ENCODE measurements at regions not wholly inside any gene's neighbourhood (a gene's known extent, or its start where the extent isn't known, plus 50 kb on each side); places are given as distances from the start of the nearest gene placed in this dataset.

DNA sequence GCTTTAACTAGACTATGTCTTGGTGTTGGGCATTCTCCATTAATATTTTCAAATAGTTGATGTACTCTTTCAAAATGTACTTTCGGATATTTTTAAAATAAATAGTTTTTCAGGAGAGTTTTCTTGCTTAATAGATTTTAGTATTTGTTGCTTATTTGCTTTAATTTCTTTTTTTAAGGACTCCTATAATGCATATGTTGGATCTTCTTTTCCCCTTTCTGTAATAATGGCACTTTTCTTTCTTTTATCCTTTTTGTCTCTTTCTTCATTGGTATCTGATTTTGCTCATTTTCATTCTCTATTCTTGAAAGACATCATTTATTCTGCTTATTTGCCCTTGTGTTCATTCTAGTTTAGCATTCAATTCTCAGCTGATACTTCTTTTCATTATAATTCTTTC is 791.6 kb downstream of the GALR1 start:
- Mint-ChIP-seq H3K27ac (no peak overlapping the region), H3K27me3 (ENCODE audit: low read depth) (no peaks in the 10 kb centered on the region), H3K4me1 (ENCODE audit: low read depth) (no peaks in the 10 kb centered on the region), H3K9me3 (ENCODE audit: insufficient read depth) (no peaks in the 10 kb centered on the region), H3K36me3 (ENCODE audit: low read depth) (no peaks in the 10 kb centered on the region), H3K4me3 (no peak overlapping the region)
- ChIA-PET POLR2A (interaction anchor here (0.6 kb wide), 1 partner anchor 658 kb away, joined by 3 read pairs; no protein-coding TSS in a partner anchor), CTCF (no interaction called here)
- DNase-seq (no peak), ATAC-seq (no peak)

DNA sequence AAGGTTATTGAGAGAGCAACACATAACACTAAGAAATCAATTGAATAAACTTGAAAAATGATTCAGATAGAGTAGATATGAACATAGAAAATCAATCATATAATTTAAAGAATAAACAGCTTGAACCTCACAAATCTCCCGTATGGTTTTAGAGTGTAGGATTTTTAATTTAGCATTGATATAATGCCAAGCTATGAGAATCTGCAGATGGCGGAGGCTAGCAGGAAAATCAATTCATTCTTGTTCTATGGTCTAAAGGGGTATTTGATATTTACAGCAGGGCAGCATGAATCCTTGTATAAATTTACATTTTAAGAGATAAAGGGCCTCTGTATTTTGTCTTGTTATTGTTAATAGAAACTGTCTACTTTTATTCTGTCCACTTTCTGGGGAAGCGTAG is 797.0 kb downstream of the GALR1 start:
- CTCF ChIA-PET, result no interaction called here

DNA sequence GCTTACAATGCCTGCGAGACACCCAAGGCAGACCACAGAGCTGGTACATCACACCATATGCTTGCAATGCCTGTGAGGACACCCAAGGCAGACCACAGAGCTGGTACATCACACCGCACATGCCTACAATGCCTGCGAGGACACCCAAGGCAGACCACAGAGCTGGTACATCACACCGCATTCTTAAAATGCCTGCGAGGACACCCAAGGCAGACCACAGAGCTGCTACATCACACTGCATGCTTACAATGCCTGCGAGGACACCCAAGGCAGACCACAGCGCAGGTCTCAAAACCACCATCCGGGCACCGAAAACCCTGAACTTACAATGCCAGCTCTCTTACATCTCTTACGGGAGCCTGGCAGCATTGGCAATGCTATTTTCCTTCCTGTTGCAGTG is 799.6 kb downstream of the GALR1 start:
- ATAC-seq (no peak), DNase-seq (no peak)
- CTCF ChIA-PET, result no interaction called here
- no peaks in the 10 kb centered on the region for H3K9me3 Mint-ChIP-seq (ENCODE audit: insufficient read depth)
- POLR2A ChIA-PET, result no interaction called here
- no peak overlapping the region for H3K4me3 Mint-ChIP-seq
- no peaks in the 10 kb centered on the region for H3K36me3 Mint-ChIP-seq (ENCODE audit: low read depth)
- no peak overlapping the region for H3K27ac Mint-ChIP-seq
- no peaks in the 10 kb centered on the region for H3K4me1 Mint-ChIP-seq (ENCODE audit: low read depth)
- no peaks in the 10 kb centered on the region for H3K27me3 Mint-ChIP-seq (ENCODE audit: low read depth)

More for the DNA sequence above, 797.0 kb downstream of the GALR1 start:
- DNase-seq (no peak), ATAC-seq (no peak)
- Mint-ChIP-seq H3K4me3 (no peak overlapping the region), H3K27ac (no peak overlapping the region), H3K36me3 (ENCODE audit: low read depth) (no peaks in the 10 kb centered on the region), H3K27me3 (ENCODE audit: low read depth) (no peaks in the 10 kb centered on the region), H3K4me1 (ENCODE audit: low read depth) (no peaks in the 10 kb centered on the region), H3K9me3 (ENCODE audit: insufficient read depth) (no peaks in the 10 kb centered on the region)
- POLR2A ChIA-PET, result no interaction called here

DNA sequence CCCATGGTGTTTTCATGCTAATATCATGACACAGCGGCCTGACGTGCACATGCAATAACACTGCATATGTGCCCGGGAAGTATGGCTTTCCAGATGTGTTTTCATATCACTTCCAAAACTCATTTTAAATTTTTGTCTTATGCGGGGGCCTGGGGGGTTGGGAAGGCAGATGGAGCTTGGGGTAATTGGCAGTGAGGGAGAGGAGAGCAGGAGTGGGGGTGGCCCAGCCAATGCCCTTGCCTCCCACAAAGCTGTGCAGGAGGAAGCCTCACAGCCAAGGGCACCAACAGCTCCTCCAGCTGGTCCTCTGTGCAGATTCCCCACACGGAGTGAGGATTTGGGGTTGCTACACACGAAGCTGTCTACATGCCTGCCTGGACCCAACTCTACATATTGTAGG is 805.2 kb downstream of the GALR1 start:
- no peaks in the 10 kb centered on the region for H3K4me1 Mint-ChIP-seq (ENCODE audit: low read depth)
- no peak overlapping the region for H3K27ac Mint-ChIP-seq
- CTCF ChIA-PET, result interaction anchor here (0.6 kb wide), 1 partner anchor 300 kb away, joined by 3 read pairs; no protein-coding TSS in a partner anchor
- POLR2A ChIA-PET, result no interaction called here
- no peak for DNase-seq
- H3K4me3 Mint-ChIP-seq, result no peak overlapping the region
- ATAC-seq, result no peak
- no peaks in the 10 kb centered on the region for H3K27me3 Mint-ChIP-seq (ENCODE audit: low read depth)
- H3K36me3 Mint-ChIP-seq (ENCODE audit: low read depth), result no peaks in the 10 kb centered on the region
- no peaks in the 10 kb centered on the region for H3K9me3 Mint-ChIP-seq (ENCODE audit: insufficient read depth)

DNA sequence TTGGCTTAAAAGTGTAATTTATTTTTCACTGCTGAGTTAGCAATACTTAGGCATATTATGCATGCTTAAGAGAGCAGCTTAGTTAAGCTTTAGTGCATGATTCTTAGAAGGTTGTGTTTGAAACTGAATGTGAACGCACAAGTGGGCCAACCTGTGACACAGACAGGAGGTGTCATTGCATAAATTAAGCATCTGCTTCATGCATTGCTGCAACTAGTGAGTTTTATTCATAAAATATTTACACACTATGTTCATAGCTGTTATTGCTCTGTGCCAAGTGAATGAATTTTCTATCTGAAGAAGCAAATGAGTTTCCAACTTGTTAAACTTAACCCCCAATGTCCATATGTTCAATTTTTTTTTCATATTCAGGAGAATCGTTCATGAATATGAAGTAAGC is 806.4 kb downstream of the GALR1 start:
- ChIA-PET POLR2A (no interaction called here), CTCF (no interaction called here)
- H3K27me3 Mint-ChIP-seq (ENCODE audit: low read depth), result no peaks in the 10 kb centered on the region
- DNase-seq, result no peak
- H3K9me3 Mint-ChIP-seq (ENCODE audit: insufficient read depth), result no peaks in the 10 kb centered on the region
- H3K4me3 Mint-ChIP-seq, result no peak overlapping the region
- no peak for ATAC-seq
- H3K36me3 Mint-ChIP-seq (ENCODE audit: low read depth), result no peaks in the 10 kb centered on the region
- no peaks in the 10 kb centered on the region for H3K4me1 Mint-ChIP-seq (ENCODE audit: low read depth)
- H3K27ac Mint-ChIP-seq, result no peak overlapping the region

DNA sequence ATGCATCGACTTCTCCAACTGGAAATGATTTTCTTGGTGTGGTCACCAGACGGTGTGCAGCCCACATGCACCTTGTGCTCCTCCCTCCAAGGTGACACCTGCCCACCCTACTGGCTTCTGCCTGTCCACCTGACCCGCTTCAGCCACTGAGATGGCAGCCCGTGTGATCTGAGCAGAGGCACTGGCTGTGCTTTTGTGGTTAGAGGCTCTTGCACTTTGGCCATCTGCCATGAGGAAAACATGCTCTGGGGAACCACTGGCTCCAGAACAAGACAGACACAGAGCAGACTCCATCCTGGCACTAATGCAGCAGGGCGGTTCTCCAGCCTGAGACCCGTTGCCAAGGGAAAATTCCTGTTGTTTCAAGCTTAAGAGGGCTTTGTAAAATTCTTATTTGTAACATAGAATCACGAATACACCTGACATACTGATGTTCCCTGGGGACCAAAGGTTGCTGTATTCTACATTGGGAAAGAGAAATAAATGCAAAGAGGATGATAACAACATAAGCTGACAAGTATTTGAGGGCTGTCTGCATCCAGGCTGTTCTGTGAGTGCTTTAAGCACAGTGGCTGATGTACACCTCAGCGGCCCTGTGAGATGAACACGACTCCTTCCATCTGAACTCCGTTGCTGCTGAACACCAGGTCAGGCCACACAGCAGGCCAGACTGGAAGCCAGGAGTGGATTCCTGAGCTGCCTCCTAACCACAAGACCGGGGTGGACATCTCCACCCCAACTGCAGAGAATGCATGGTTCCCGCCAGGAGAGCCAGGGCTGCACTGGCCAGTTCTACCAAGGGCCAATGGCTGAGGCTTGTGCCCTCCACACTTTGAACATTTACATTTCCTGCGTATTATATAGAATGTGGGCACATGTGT is 820.4 kb downstream of the GALR1 start:
- no peak for DNase-seq

DNA sequence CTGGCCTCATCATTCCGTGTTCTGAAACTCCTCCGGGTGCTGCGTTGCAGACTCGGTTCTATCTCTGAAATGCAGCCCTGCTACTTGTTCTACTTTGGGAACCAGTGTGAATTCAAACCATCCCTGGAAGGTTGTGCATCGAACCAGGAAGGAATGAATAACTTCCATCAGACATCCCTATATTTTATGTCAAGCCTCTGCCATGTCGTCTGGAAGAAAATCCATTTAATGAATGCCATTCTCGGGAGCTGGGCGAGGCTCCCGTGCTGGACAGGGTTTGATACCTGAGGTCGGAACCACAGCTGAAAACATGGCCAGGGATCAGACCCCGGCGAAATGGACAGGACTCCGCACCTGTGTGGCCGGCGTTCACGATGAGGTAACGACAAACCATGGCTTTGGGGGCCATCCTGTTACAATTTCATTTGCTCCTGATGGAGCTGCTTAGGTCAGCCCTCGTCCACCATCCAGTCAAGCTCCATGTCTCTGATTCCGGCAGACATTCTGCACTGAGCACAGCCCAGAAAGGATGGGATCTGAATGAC is 821.6 kb downstream of the GALR1 start:
- Mint-ChIP-seq H3K27me3 (ENCODE audit: low read depth) (peaks cover 2% of the 10 kb centered on the region), H3K27ac (no peak overlapping the region), H3K36me3 (ENCODE audit: low read depth) (no peaks in the 10 kb centered on the region), H3K4me3 (no peak overlapping the region), H3K4me1 (ENCODE audit: low read depth) (no peaks in the 10 kb centered on the region), H3K9me3 (ENCODE audit: insufficient read depth) (no peaks in the 10 kb centered on the region)
- DNase-seq, result no peak
- ChIA-PET POLR2A (no interaction called here), CTCF (no interaction called here)
- ATAC-seq, result no peak

More for the DNA sequence above, 820.4 kb downstream of the GALR1 start:
- ChIA-PET POLR2A (no interaction called here), CTCF (no interaction called here)
- Mint-ChIP-seq H3K36me3 (ENCODE audit: low read depth) (no peaks in the 10 kb centered on the region), H3K27ac (no peak overlapping the region), H3K4me3 (no peak overlapping the region), H3K27me3 (ENCODE audit: low read depth) (peaks cover 2% of the 10 kb centered on the region), H3K4me1 (ENCODE audit: low read depth) (no peaks in the 10 kb centered on the region), H3K9me3 (ENCODE audit: insufficient read depth) (no peaks in the 10 kb centered on the region)
- ATAC-seq, result no peak

DNA sequence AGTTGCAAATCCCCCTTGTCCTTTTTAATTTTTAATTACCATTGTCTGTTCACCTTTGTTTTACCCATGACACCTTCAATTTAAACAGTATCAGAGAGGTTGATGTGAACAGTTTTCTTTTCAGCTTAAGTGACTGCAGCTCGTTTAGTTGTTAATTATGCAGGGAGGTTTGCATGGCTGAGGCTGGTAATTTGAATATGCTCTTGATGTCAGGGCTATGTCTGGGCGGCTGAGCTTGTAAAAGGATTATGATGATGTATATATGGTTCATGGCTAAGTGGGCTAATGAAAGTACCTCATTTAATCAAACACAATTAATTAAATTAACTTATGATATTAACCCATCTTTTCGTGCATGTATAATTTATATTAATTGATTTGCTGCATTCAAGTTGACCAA is 822.1 kb downstream of the GALR1 start:
- Mint-ChIP-seq H3K4me1 (ENCODE audit: low read depth) (no peaks in the 10 kb centered on the region), H3K36me3 (ENCODE audit: low read depth) (no peaks in the 10 kb centered on the region), H3K27me3 (ENCODE audit: low read depth) (peaks cover 2% of the 10 kb centered on the region), H3K4me3 (no peak overlapping the region), H3K27ac (no peak overlapping the region), H3K9me3 (ENCODE audit: insufficient read depth) (no peaks in the 10 kb centered on the region)
- CTCF ChIA-PET, result no interaction called here
- ATAC-seq (no peak), DNase-seq (no peak)
- POLR2A ChIA-PET, result no interaction called here

DNA sequence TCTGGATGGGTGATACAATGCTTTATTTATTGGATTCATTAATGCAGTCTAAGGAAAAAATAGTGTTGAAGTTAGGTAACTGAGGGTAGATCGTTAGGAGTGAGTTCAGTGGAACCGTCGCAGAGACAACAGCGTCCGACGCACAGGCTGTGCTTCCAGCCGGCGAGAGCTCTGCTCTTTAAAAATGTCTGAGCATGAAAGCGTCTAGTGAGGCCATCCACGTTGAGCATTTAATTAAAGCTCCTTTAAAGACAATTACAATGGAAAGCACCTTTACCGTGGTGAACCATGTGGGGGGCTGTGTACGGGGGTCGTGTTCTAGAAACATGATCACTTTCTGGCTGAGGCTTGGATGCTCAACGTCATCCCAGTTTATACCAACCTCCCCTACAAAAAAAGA is 822.7 kb downstream of the GALR1 start:
- peaks cover 2% of the 10 kb centered on the region for H3K27me3 Mint-ChIP-seq (ENCODE audit: low read depth)
- CTCF ChIA-PET, result no interaction called here

DNA sequence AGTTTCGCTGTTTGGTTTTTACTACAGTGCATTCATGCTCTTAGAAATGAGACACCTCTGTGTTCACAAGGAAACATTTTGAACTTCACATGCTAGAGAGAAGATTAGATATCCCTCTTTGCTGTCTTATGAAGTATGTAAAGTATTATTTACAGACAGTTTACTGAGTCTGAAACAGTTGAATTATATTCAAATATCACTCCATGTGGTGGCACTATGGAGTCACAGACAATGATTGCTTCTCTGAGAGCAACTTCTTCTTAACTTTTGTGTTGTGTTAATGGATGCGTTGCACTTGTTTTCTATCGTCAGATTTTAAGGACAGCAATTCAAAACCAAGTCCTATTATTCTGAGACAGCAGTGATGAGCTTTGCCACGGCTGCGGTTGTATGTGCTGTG is 823.6 kb downstream of the GALR1 start:
- CTCF ChIA-PET, result no interaction called here

More for the DNA sequence above, 822.7 kb downstream of the GALR1 start:
- no peaks in the 10 kb centered on the region for H3K36me3 Mint-ChIP-seq (ENCODE audit: low read depth)
- POLR2A ChIA-PET, result no interaction called here
- ATAC-seq (no peak), DNase-seq (no peak)
- no peak overlapping the region for H3K4me3 Mint-ChIP-seq
- H3K4me1 Mint-ChIP-seq (ENCODE audit: low read depth), result no peaks in the 10 kb centered on the region
- H3K9me3 Mint-ChIP-seq (ENCODE audit: insufficient read depth), result no peaks in the 10 kb centered on the region
- H3K27ac Mint-ChIP-seq, result no peak overlapping the region

DNA sequence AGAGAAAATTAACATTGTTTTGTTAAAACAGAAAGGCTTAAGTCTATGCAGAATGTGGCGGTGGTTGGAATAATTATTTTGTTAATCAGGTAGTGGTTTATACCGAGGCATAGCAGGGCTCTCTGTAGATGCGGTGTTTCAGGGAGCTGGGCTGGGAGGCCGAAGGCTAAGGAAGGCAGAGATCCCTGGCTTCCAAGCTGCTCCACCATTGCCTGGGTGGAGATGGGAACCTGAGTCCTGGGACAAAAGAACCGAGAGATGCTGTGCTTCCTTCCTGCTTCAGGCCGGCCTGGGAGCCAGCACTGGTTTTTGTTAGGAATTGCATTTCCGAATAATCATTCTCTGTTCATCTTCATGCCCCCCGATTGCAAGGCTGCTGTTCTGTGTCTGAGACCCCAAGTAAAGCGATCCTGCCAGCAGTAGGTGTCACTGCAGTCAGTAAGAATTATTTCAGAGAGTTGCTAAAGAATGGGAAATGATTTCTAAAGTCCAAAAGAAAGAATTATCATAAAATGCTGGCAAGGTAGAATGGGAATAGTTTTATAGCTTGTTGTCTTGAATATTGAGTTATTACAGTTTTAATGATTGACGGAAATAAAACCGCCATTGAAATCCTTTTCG is 824.9 kb downstream of the GALR1 start:
- no peak overlapping the region for H3K27ac Mint-ChIP-seq
- no peaks in the 10 kb centered on the region for H3K36me3 Mint-ChIP-seq (ENCODE audit: low read depth)
- DNase-seq (no peak), ATAC-seq (no peak)
- no peak overlapping the region for H3K4me3 Mint-ChIP-seq
- no peaks in the 10 kb centered on the region for H3K9me3 Mint-ChIP-seq (ENCODE audit: insufficient read depth)
- no peaks in the 10 kb centered on the region for H3K4me1 Mint-ChIP-seq (ENCODE audit: low read depth)
- CTCF ChIA-PET, result no interaction called here
- POLR2A ChIA-PET, result no interaction called here
- H3K27me3 Mint-ChIP-seq (ENCODE audit: low read depth), result peaks cover 2% of the 10 kb centered on the region

More for the DNA sequence above, 823.6 kb downstream of the GALR1 start:
- ATAC-seq, result no peak
- H3K9me3 Mint-ChIP-seq (ENCODE audit: insufficient read depth), result no peaks in the 10 kb centered on the region
- no peak for DNase-seq
- H3K27ac Mint-ChIP-seq, result no peak overlapping the region
- H3K4me1 Mint-ChIP-seq (ENCODE audit: low read depth), result no peaks in the 10 kb centered on the region
- POLR2A ChIA-PET, result no interaction called here
- H3K36me3 Mint-ChIP-seq (ENCODE audit: low read depth), result no peaks in the 10 kb centered on the region
- no peak overlapping the region for H3K4me3 Mint-ChIP-seq
- H3K27me3 Mint-ChIP-seq (ENCODE audit: low read depth), result peaks cover 2% of the 10 kb centered on the region

DNA sequence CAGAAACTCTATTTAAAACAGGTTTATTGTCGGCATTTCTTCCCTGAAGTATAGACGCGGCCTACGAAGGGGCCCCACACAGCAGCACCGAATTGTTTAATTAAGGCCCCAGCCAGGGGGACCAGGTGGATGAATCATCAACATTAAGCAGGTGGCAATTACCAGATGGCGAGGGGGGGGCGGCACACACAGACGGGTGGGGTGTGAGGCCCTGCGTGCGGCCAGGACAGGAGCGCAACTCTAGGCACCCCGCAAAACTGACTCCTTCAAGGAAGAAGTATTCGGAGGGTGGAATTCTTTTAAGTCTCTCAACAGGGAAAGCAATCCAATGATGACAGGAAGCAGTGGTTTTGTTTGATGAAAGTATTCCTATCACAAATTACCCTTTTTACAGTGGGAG is 830.4 kb downstream of the GALR1 start:
- Mint-ChIP-seq H3K9me3 (ENCODE audit: insufficient read depth) (no peaks in the 10 kb centered on the region), H3K4me3 (no peak overlapping the region), H3K36me3 (ENCODE audit: low read depth) (no peaks in the 10 kb centered on the region), H3K4me1 (ENCODE audit: low read depth) (no peaks in the 10 kb centered on the region), H3K27ac (no peak overlapping the region), H3K27me3 (ENCODE audit: low read depth) (no peaks in the 10 kb centered on the region)
- ChIA-PET POLR2A (no interaction called here), CTCF (no interaction called here)
- ATAC-seq, result no peak
- DNase-seq, result no peak

All from activated CD8-positive, alpha-beta T cell treated with anti-CD3 and anti-CD28 coated beads, Interleukin-2, amount 10 ng/mL, durations not matched to agents 7 days and 5 days (primary cell).